H1 (cell line): ENCODE measurements at regions not wholly inside any gene's neighbourhood (a gene's known extent, or its start where the extent isn't known, plus 50 kb on each side); places are given as distances from the start of the nearest gene placed in this dataset.

Experiments
- CTCF ChIA-PET: fragments of 300-600 bp; sonication (Branson Sonifier 250); formaldehyde crosslinking; loops from one replicate; lab custom pipeline; 2021; ENCODE audit not compliant: partially characterized antibody; lab: Charles Lee
- POLR2A ChIA-PET: fragments of 300-600 bp; sonication (Branson Sonifier 250); formaldehyde crosslinking; loops from one replicate; lab custom pipeline; 2021; ENCODE audit warnings: inconsistent platforms; ENCODE audit not compliant: partially characterized antibody; lab: Charles Lee
- DNase-seq, 2 experiments: peaks; one replicate each; pipeline versions ENCODE4 v3.0.0 to v3.0.0-alpha.2; 2010 to 2022; ENCODE audit warnings: low spot score in 2 of 2, low read depth in 1 of 2, mixed read lengths in 1 of 2
- FAIRE-seq: peaks from 2 replicates; lab custom pipeline; 2011; peaks lifted over from hg19 to GRCh38; lab: Jason Lieb, UNC
- H2AFZ ChIP-seq: 2 replicates; pipeline ENCODE4 v1.8.1; 2012; ENCODE audit warnings: low read length, inconsistent platforms
- H2AK5ac ChIP-seq: 2 replicates; pipeline ENCODE4 v1.6.1; 2013; ENCODE audit warnings: low read depth, low read length
- H2BK120ac ChIP-seq: replicated peaks from 2 replicates; pipeline ENCODE3; 2013; ENCODE audit warnings: low read depth, low read length, inconsistent platforms
- H2BK12ac ChIP-seq: 2 replicates; pipeline ENCODE4 v1.6.1; 2013; ENCODE audit warnings: low read depth, low read length
- H2BK15ac ChIP-seq: 2 replicates; pipeline ENCODE4 v1.6.1; 2013; ENCODE audit warnings: low read length
- H2BK20ac ChIP-seq: 2 replicates; pipeline ENCODE4 v1.6.1; 2013; ENCODE audit warnings: low read length
- H2BK5ac ChIP-seq: 2 replicates; pipeline ENCODE4 v1.6.1; 2013; ENCODE audit warnings: low read depth, low read length
- H3K14ac ChIP-seq: 2 replicates; pipeline ENCODE4 v1.6.1; 2013; ENCODE audit warnings: inconsistent platforms; ENCODE audit not compliant: insufficient read length
- H3K18ac ChIP-seq: 2 replicates; pipeline ENCODE4 v1.6.1; 2013; ENCODE audit warnings: low read length; ENCODE audit errors: extremely low read depth
- H3K23ac ChIP-seq: 2 replicates; pipeline ENCODE4 v1.6.1; 2013; ENCODE audit warnings: inconsistent platforms; ENCODE audit not compliant: insufficient read length
- H3K23me2 ChIP-seq: 2 replicates; pipeline ENCODE4 v1.6.1; 2013; ENCODE audit warnings: low read depth, low read length
- H3K27ac ChIP-seq: 2 replicates; pipeline ENCODE4 v1.6.1; 2011; ENCODE audit warnings: low read depth, low read length, inconsistent platforms
- H3K27me3 ChIP-seq, 4 experiments: replicated peaks in 1 of 4; 1 replicate in 1 of 4; 2 replicates in 3 of 4; pipeline versions ENCODE4 v1.6.1 to v1.8.1; 2011 to 2013; ENCODE audit warnings: low read length in 3 of 4, mild to moderate bottlenecking in 3 of 4, inconsistent platforms in 2 of 4, mixed read lengths in 2 of 4, moderate library complexity in 1 of 4; ENCODE audit not compliant: control insufficient read depth in 3 of 4, insufficient read depth in 3 of 4; ENCODE audit errors: extremely low read depth in 1 of 4
- H3K36me3 ChIP-seq, 4 experiments: 2 replicates each; pipeline versions ENCODE4 v1.6.1 to v1.8.1; 2011 to 2013; ENCODE audit warnings: mild to moderate bottlenecking in 4 of 4, low read length in 3 of 4, moderate library complexity in 2 of 4, control low read depth in 1 of 4, inconsistent platforms in 1 of 4; ENCODE audit not compliant: insufficient read depth in 4 of 4, control insufficient read depth in 2 of 4
- H3K4ac ChIP-seq: replicated peaks from 2 replicates; pipeline ENCODE3; 2013; ENCODE audit warnings: low read length, low read depth, mixed read lengths, inconsistent platforms; ENCODE audit not compliant: insufficient read length
- H3K4me1 ChIP-seq, 4 experiments: replicated peaks in 1 of 4; 1 replicate in 1 of 4; 2 replicates in 3 of 4; pipeline versions ENCODE4 v1.6.1 to v1.8.1; 2011 to 2013; ENCODE audit warnings: low read length in 3 of 4, inconsistent platforms in 2 of 4, mixed read lengths in 1 of 4; ENCODE audit not compliant: insufficient read depth in 4 of 4, control insufficient read depth in 3 of 4
- H3K4me2 ChIP-seq, 2 experiments: 2 replicates each; pipeline versions ENCODE4 v1.6.1 to v1.8.1; 2011 to 2013; ENCODE audit warnings: low read depth in 2 of 2, low read length in 2 of 2, control low read depth in 1 of 2, inconsistent platforms in 1 of 2, mild to moderate bottlenecking in 1 of 2; ENCODE audit not compliant: insufficient read depth in 1 of 2
- H3K4me3 ChIP-seq, 4 experiments: fragments of 200-600, 300-600 bp in 1 of 4; sonication (generic), shearing (Covaris generic), sonication (Bioruptor Twin) in 1 of 4; 2 replicates each; pipeline versions ENCODE4 v1.5.1 to v1.8.1; 2011 to 2016; ENCODE audit warnings: low read length in 4 of 4, low read depth in 3 of 4, control low read depth in 2 of 4, inconsistent platforms in 2 of 4, mild to moderate bottlenecking in 2 of 4, mixed read lengths in 1 of 4, moderate library complexity in 1 of 4; ENCODE audit not compliant: insufficient read depth in 2 of 4; ENCODE audit errors: extremely low read depth in 1 of 4
- H3K56ac ChIP-seq: replicated peaks from 2 replicates; pipeline ENCODE3; 2013; ENCODE audit warnings: low read depth, mild to moderate bottlenecking, mixed read lengths, low read length, inconsistent platforms; ENCODE audit not compliant: insufficient read length
- H3K79me1 ChIP-seq: 2 replicates; pipeline ENCODE4 v1.6.1; 2013; ENCODE audit warnings: low read depth, low read length, control low read depth
- H3K79me2 ChIP-seq, 2 experiments: 2 replicates each; pipeline versions ENCODE4 v1.6.1 to v1.8.1; 2012 to 2013; ENCODE audit warnings: low read length in 2 of 2, mild to moderate bottlenecking in 2 of 2, inconsistent platforms in 1 of 2; ENCODE audit not compliant: insufficient read depth in 2 of 2, control insufficient read depth in 1 of 2
- H3K9ac ChIP-seq, 4 experiments: replicated peaks in 1 of 4; 1 replicate in 1 of 4; 2 replicates in 3 of 4; pipeline versions ENCODE4 v1.6.1 to v1.8.1; 2011 to 2013; ENCODE audit warnings: low read depth in 3 of 4, low read length in 3 of 4, control low read depth in 2 of 4, mild to moderate bottlenecking in 2 of 4, moderate library complexity in 2 of 4, inconsistent platforms in 1 of 4; ENCODE audit errors: extremely low read depth in 1 of 4
- H3K9me3 ChIP-seq, 2 experiments: 2 replicates each; pipeline versions ENCODE4 v1.6.1 to v1.8.1; 2012 to 2013; ENCODE audit warnings: mild to moderate bottlenecking in 2 of 2, moderate library complexity in 2 of 2, control low read depth in 1 of 2, inconsistent platforms in 1 of 2, low read depth in 1 of 2, low read length in 1 of 2, mixed read lengths in 1 of 2; ENCODE audit not compliant: insufficient read depth in 2 of 2
- H4K20me1 ChIP-seq, 2 experiments: replicated peaks in 1 of 2; 2 replicates each; pipeline versions ENCODE3 to v1.8.1; 2011 to 2013; ENCODE audit warnings: inconsistent platforms in 2 of 2, low read length in 2 of 2, mild to moderate bottlenecking in 1 of 2; ENCODE audit not compliant: insufficient read depth in 2 of 2, control insufficient read depth in 1 of 2
- H4K5ac ChIP-seq: 2 replicates; pipeline ENCODE4 v1.6.1; 2013; ENCODE audit warnings: low read length, low read depth, mixed read lengths, inconsistent platforms; ENCODE audit not compliant: insufficient read length
- H4K8ac ChIP-seq: 2 replicates; pipeline ENCODE4 v1.8.0; 2013; ENCODE audit warnings: mild to moderate bottlenecking, moderate library complexity, low read length, inconsistent platforms; ENCODE audit not compliant: insufficient read depth; ENCODE audit errors: extremely low read depth
- H4K91ac ChIP-seq: replicated peaks from 2 replicates; pipeline ENCODE3; 2013; ENCODE audit warnings: low read length, mixed read lengths, inconsistent platforms; ENCODE audit not compliant: insufficient read length
- GABPA ChIP-seq: IDR thresholded peaks from 2 replicates; pipeline ENCODE4 v1.6.1; 2011; ENCODE audit warnings: mild to moderate bottlenecking, low read length, moderate library complexity, borderline replicate concordance; ENCODE audit not compliant: insufficient read depth
- HDAC2 ChIP-seq, 2 experiments: fragments of 300-600 bp in 1 of 2; sonication (generic) in 1 of 2; IDR thresholded peaks; 2 replicates each; pipeline ENCODE4 v1.6.1; 2011 to 2012; ENCODE audit warnings: low read depth in 2 of 2, low read length in 2 of 2, mild to moderate bottlenecking in 2 of 2, moderate library complexity in 2 of 2, borderline replicate concordance in 1 of 2, inconsistent platforms in 1 of 2
- WGBS, 2 experiments: shearing (Covaris generic) in 1 of 2; methylation state at CpG; one replicate each; pipeline versions ENCODE4 v1.1.6 to v1.1.7; 2013 to 2015; ENCODE audit warnings: low lambda C conversion rate in 2 of 2, mixed read lengths in 2 of 2, inconsistent platforms in 1 of 2, low coverage in 1 of 2, missing lambda C conversion rate in 1 of 2; ENCODE audit not compliant: insufficient replicate concordance in 2 of 2, insufficient coverage in 1 of 2, insufficient read length in 1 of 2; ENCODE audit errors: extremely low coverage in 1 of 2, missing lambda C conversion rate in 1 of 2; 5-methylcytosine and 5-hydroxymethylcytosine counted together

DNA sequence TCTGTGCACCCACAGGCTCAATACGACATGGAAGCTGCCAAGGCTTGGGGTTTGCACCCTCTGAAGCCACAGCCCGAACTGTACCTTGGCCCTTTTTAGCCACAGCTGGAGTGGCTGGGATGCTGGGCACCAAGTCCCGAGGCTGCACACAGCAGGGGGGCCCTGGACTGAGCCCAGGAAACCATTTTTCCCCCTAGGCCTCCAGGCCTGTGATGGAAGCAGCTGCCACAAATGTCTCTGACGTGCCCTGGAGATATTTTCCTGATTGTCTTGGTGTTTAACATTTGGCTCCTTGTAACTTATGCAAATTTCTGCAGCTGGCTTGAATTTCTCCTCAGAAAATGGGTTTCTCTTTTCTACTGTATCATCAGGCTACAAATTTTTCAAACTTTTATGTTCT lies 82.3 kb upstream of the LPAR1 start:
- Histone ChIP-seq H3K9me3 (peaks cover 4 to 11% of the 10 kb centered on the region in 2 experiments), H4K91ac (no peak overlapping the region), H3K4ac (no peak overlapping the region), H2BK15ac (no peak overlapping the region), H3K79me1 (no peaks in the 10 kb centered on the region), H3K27me3 (no peaks in the 10 kb centered on the region), H3K14ac (no peak overlapping the region), H3K4me1 (no peaks in the 10 kb centered on the region), H4K20me1 (no peaks in the 10 kb centered on the region), H3K27ac (no peak overlapping the region), H2AK5ac (no peak overlapping the region), H4K5ac (no peak overlapping the region), H3K18ac (no peak overlapping the region), H3K23me2 (no peaks in the 10 kb centered on the region), H4K8ac (no peak overlapping the region), H2BK120ac (no peak overlapping the region), H2BK5ac (no peak overlapping the region), H2AFZ (no peak overlapping the region), H2BK20ac (no peak overlapping the region), H3K4me3 (no peak overlapping the region), H2BK12ac (no peak overlapping the region), H3K56ac (no peak overlapping the region), H3K23ac (no peak overlapping the region), H3K36me3 (no peaks in the 10 kb centered on the region), H3K9ac (no peak overlapping the region), H3K4me2 (no peak overlapping the region), H3K79me2 (no peaks in the 10 kb centered on the region)
- WGBS, 2 experiments: 89% methylated on average over 4 of the region's 4 CpGs; no CpG with 5 or more reads in 1 of the 2 experiments
- POLR2A ChIA-PET: no interaction called here
- DNase-seq (no peak), FAIRE-seq (no peak)
- TF ChIP-seq GABPA (no peak), HDAC2 (IDR thresholded peaks at IDR 0.05; ENCODE audit: borderline replicate concordance in 1 of 2, low read depth in 2 of 2, low read length in 2 of 2) (no peak)
- CTCF ChIA-PET: no interaction called here
